Endothelial cell of umbilical vein (primary cell): ENCODE measurements at regions not wholly inside any gene's neighbourhood (a gene's known extent, or its start where the extent isn't known, plus 50 kb on each side); places are given as distances from the start of the nearest gene placed in this dataset.

Experiments used
- CTCF ChIP-seq, 2 donors: IDR thresholded peaks; 1 replicate in 1 of 2; 2 replicates in 1 of 2; pipeline ENCODE4 v1.5.1; 2011; ENCODE audit warnings: low read length in 2 of 2, mild to moderate bottlenecking in 2 of 2, moderate library complexity in 2 of 2, control low read depth in 1 of 2, inconsistent platforms in 1 of 2, low read depth in 1 of 2; ENCODE audit not compliant: insufficient read depth in 1 of 2; ENCODE audit errors: extremely low read depth in 1 of 2
- EZH2 ChIP-seq: IDR thresholded peaks from 2 replicates; pipeline ENCODE4 v1.6.1; 2012; ENCODE audit warnings: borderline replicate concordance, low read depth, mild to moderate bottlenecking, moderate library complexity, low read length, inconsistent platforms; ENCODE audit not compliant: severe bottlenecking
- FOS ChIP-seq: IDR thresholded peaks from 2 replicates; pipeline ENCODE4 v1.6.1; 2011; ENCODE audit warnings: mild to moderate bottlenecking, low read length, moderate library complexity, borderline replicate concordance; ENCODE audit not compliant: insufficient read depth
- JUN ChIP-seq: IDR thresholded peaks from 2 replicates; pipeline ENCODE4 v1.6.1; 2011; ENCODE audit warnings: borderline replicate concordance, low read depth; ENCODE audit not compliant: insufficient read length, insufficient read depth
- MYC ChIP-seq: IDR thresholded peaks from one replicate; pipeline ENCODE4 v1.6.1; 2011; ENCODE audit warnings: mild to moderate bottlenecking, low read depth, low read length
- POLR2A ChIP-seq: IDR thresholded peaks from 2 replicates; pipeline ENCODE4 v1.6.1; 2012; ENCODE audit warnings: low read depth, mild to moderate bottlenecking, control low read depth, low read length
- POLR2AphosphoS5 ChIP-seq: IDR thresholded peaks from 2 replicates; pipeline ENCODE4 v1.6.1; 2012; ENCODE audit warnings: low read depth, mild to moderate bottlenecking, control low read depth, low read length, moderate library complexity; ENCODE audit not compliant: insufficient read depth

GRCh38 chr10:60536529-60537114, 146.9 kb upstream of the ANK3 start:
- TF ChIP-seq CTCF (IDR thresholded peaks at IDR 0.05; ENCODE audit: extremely low read depth in 1 of 2, insufficient read depth in 1 of 2, low read depth in 1 of 2, low read length in 2 of 2), result no peak
- TF ChIP-seq POLR2AphosphoS5, result no peak
- TF ChIP-seq EZH2, result no peak
- TF ChIP-seq JUN, result no peak
- TF ChIP-seq POLR2A, result no peak
- TF ChIP-seq FOS, result no peak
- no peak for TF ChIP-seq MYC
